ENCODE measurements at regions not wholly inside any gene's neighbourhood (a gene's known extent, or its start where the extent isn't known, plus 50 kb on each side); places are given as distances from the start of the nearest gene placed in this dataset.

GRCh38 chr12:85352016-85352415, 72.0 kb downstream of the ALX1 start:
- Histone ChIP-seq H3K4me3 (ENCODE audit: low read depth, low read length) (no peak overlapping the region), H3K27ac (ENCODE audit: extremely low read depth, low read depth, low read length) (no peak overlapping the region), H3K36me3 (ENCODE audit: control insufficient read depth in 2 of 2, insufficient read depth in 1 of 2, low read length in 2 of 2) (no peaks in the 10 kb centered on the region), H3K9me3 (ENCODE audit: control insufficient read depth, insufficient read depth, low read depth, low read length) (no peaks in the 10 kb centered on the region), H3K4me1 (ENCODE audit: control insufficient read depth, insufficient read depth, low read length) (peaks cover 4% of the 10 kb centered on the region; the same call in 1 of the 2 replicates)
- no peak for TF ChIP-seq ZNF626 (tag by site-specific recombination; IDR thresholded peaks at IDR 0.05)
- TF ChIP-seq ELK4 (IDR thresholded peaks at IDR 0.05; ENCODE audit: borderline replicate concordance, low read depth, low read length) = no peak
- TF ChIP-seq ZNF221 (tag by site-specific recombination; IDR thresholded peaks at IDR 0.05; ENCODE audit: borderline replicate concordance) = no peak
- no peak for TF ChIP-seq KLF8 (tag by site-specific recombination; IDR thresholded peaks at IDR 0.05)
- TF ChIP-seq ZNF488 (tag by site-specific recombination; IDR thresholded peaks at IDR 0.05) = no peak
- TF ChIP-seq, protein P1, sequence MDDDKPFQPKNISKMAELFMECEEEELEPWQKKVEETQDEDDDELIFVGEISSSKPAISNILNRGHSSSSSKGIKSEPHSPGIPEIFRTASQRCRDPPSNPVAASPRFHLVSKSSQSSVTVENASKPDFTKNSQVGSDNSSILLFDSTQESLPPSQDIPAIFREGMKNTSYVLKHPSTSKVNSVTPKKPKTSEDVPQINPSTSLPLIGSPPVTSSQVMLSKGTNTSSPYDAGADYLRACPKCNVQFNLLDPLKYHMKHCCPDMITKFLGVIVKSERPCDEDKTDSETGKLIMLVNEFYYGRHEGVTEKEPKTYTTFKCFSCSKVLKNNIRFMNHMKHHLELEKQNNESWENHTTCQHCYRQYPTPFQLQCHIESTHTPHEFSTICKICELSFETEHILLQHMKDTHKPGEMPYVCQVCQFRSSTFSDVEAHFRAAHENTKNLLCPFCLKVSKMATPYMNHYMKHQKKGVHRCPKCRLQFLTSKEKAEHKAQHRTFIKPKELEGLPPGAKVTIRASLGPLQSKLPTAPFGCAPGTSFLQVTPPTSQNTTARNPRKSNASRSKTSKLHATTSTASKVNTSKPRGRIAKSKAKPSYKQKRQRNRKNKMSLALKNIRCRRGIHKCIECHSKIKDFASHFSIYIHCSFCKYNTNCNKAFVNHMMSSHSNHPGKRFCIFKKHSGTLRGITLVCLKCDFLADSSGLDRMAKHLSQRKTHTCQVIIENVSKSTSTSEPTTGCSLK (tag by site-specific recombination; IDR thresholded peaks at IDR 0.05) = no peak
- TF ChIP-seq, protein P2, sequence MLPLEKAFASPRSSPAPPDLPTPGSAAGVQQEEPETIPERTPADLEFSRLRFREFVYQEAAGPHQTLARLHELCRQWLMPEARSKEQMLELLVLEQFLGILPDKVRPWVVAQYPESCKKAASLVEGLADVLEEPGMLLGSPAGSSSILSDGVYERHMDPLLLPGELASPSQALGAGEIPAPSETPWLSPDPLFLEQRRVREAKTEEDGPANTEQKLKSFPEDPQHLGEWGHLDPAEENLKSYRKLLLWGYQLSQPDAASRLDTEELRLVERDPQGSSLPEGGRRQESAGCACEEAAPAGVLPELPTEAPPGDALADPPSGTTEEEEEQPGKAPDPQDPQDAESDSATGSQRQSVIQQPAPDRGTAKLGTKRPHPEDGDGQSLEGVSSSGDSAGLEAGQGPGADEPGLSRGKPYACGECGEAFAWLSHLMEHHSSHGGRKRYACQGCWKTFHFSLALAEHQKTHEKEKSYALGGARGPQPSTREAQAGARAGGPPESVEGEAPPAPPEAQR (tag by site-specific recombination; IDR thresholded peaks at IDR 0.05) = no peak
- no peak for TF ChIP-seq MEIS1 (CRISPR knock-in tag; IDR thresholded peaks at IDR 0.05; ENCODE audit: borderline replicate concordance)
- no peak for TF ChIP-seq YY2 (tag by site-specific recombination; IDR thresholded peaks at IDR 0.05)
- TF ChIP-seq ZXDB (tag by site-specific recombination; IDR thresholded peaks at IDR 0.05) = no peak
- ChIA-PET CTCF (no interaction called here), POLR2A (no interaction called here)

GRCh38 chr12:85356596-85357385, 76.8 kb downstream of the ALX1 start:
- ChIA-PET CTCF (no interaction called here), POLR2A (no interaction called here)
- H3K9me3 ChIP-seq (ENCODE audit: control insufficient read depth, insufficient read depth, low read depth, low read length) = no peaks in the 10 kb centered on the region

More at GRCh38 chr12:85356596-85357385, 76.8 kb downstream of the ALX1 start:
- TF ChIP-seq, protein P3, sequence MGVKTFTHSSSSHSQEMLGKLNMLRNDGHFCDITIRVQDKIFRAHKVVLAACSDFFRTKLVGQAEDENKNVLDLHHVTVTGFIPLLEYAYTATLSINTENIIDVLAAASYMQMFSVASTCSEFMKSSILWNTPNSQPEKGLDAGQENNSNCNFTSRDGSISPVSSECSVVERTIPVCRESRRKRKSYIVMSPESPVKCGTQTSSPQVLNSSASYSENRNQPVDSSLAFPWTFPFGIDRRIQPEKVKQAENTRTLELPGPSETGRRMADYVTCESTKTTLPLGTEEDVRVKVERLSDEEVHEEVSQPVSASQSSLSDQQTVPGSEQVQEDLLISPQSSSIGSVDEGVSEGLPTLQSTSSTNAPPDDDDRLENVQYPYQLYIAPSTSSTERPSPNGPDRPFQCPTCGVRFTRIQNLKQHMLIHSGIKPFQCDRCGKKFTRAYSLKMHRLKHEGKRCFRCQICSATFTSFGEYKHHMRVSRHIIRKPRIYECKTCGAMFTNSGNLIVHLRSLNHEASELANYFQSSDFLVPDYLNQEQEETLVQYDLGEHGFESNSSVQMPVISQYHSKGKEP (tag by site-specific recombination; IDR thresholded peaks at IDR 0.05) = 0 out of 2 replicates have a peak, but pooled peaks have one; percentile 37
- TF ChIP-seq, protein P4, sequence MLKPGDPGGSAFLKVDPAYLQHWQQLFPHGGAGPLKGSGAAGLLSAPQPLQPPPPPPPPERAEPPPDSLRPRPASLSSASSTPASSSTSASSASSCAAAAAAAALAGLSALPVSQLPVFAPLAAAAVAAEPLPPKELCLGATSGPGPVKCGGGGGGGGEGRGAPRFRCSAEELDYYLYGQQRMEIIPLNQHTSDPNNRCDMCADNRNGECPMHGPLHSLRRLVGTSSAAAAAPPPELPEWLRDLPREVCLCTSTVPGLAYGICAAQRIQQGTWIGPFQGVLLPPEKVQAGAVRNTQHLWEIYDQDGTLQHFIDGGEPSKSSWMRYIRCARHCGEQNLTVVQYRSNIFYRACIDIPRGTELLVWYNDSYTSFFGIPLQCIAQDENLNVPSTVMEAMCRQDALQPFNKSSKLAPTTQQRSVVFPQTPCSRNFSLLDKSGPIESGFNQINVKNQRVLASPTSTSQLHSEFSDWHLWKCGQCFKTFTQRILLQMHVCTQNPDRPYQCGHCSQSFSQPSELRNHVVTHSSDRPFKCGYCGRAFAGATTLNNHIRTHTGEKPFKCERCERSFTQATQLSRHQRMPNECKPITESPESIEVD (tag by site-specific recombination; IDR thresholded peaks at IDR 0.05) = 0 out of 2 replicates have a peak, but pooled peaks have one; percentile 30
- no peak for TF ChIP-seq ZNF629 (tag by site-specific recombination; IDR thresholded peaks at IDR 0.05)
- peaks cover 4% of the 10 kb centered on the region; the same call in 1 of the 2 replicates for H3K4me1 ChIP-seq (ENCODE audit: control insufficient read depth, insufficient read depth, low read length)
- H3K27ac ChIP-seq (ENCODE audit: extremely low read depth, low read depth, low read length) = no peak overlapping the region
- H3K36me3 ChIP-seq (ENCODE audit: control insufficient read depth in 2 of 2, insufficient read depth in 1 of 2, low read length in 2 of 2) = no peaks in the 10 kb centered on the region
- H3K4me3 ChIP-seq (ENCODE audit: low read depth, low read length) = no peak overlapping the region

All from HEK293 (cell line).